Spinal cord (tissue), 1 donor: ENCODE measurements at regions not wholly inside any gene's neighbourhood (a gene's known extent, or its start where the extent isn't known, plus 50 kb on each side); places are given as distances from the start of the nearest gene placed in this dataset. TPM values are rescaled to one million over a fixed set of nuclear protein-coding genes. Genes with fewer than 3 reads are reported as not detected.

Experiments
- small RNA-seq: library from RNA; depleted of rRNA; stranded (forward); fragments of <200 nt; gene quantifications from one replicate; pipeline ENCODE3, GENCODE V24; 2014; ENCODE audit warnings: low replicate concordance

Small RNAs in the stretch of these regions (small RNA-seq; reads per million reads assigned to genes)
- gene AC090525.3: not detected
